AG09309 (cell line): ENCODE measurements at regions not wholly inside any gene's neighbourhood (a gene's known extent, or its start where the extent isn't known, plus 50 kb on each side); places are given as distances from the start of the nearest gene placed in this dataset.

Source experiments
- DNase-seq: peaks from one replicate; pipeline ENCODE4 v3.0.0-alpha.2; 2010; ENCODE audit warnings: low read depth
- H3K4me3 ChIP-seq: 2 replicates; pipeline ENCODE4 v1.5.1; 2011; ENCODE audit warnings: mild to moderate bottlenecking, low read depth, low read length, moderate library complexity; ENCODE audit not compliant: control insufficient read depth
- CTCF ChIP-seq: IDR thresholded peaks from 2 replicates; pipeline ENCODE4 v1.5.1; 2011; ENCODE audit warnings: mild to moderate bottlenecking, low read depth, low read length, inconsistent platforms; ENCODE audit not compliant: insufficient read depth, control insufficient read depth; ENCODE audit errors: missing control alignments

- H3K4me3 ChIP-seq: no peak overlapping the region
- no peak for DNase-seq
- no peak for TF ChIP-seq CTCF
These were observed 200.9 kb downstream of the GRIN2B start for GRCh38 chr12:13780453-13780852.

- no peak overlapping the region for H3K4me3 ChIP-seq
- no peak for TF ChIP-seq CTCF
- DNase-seq: no peak
These were observed 204.0 kb downstream of the GRIN2B start for GRCh38 chr12:13777374-13777773.

- DNase-seq: no peak
- no peak overlapping the region for H3K4me3 ChIP-seq
- TF ChIP-seq CTCF: no peak
These were observed 209.1 kb downstream of the GRIN2B start for GRCh38 chr12:13772264-13772663.

- H3K4me3 ChIP-seq: no peak overlapping the region
- no peak for DNase-seq
- no peak for TF ChIP-seq CTCF
These were observed 210.8 kb downstream of the GRIN2B start for GRCh38 chr12:13770576-13770975.

GRCh38 chr12:13769966-13770365 lies 211.4 kb downstream of the GRIN2B start:
- no peak for TF ChIP-seq CTCF
- no peak for DNase-seq
- no peak overlapping the region for H3K4me3 ChIP-seq

- no peak for TF ChIP-seq CTCF
- no peak for DNase-seq
- no peak overlapping the region for H3K4me3 ChIP-seq
These were observed 212.1 kb downstream of the GRIN2B start for GRCh38 chr12:13769273-13769672.

- no peak for TF ChIP-seq CTCF
- no peak overlapping the region for H3K4me3 ChIP-seq
- no peak for DNase-seq
These were observed 216.7 kb downstream of the GRIN2B start for GRCh38 chr12:13764748-13765147.
